K562 (cell line): ENCODE measurements at regions not wholly inside any gene's neighbourhood (a gene's known extent, or its start where the extent isn't known, plus 50 kb on each side); places are given as distances from the start of the nearest gene placed in this dataset.

Experiments
- ATAC-seq: fragments of 200-7000 bp; cut with Tn5 transposase; 3 replicates; pipeline ENCODE4 v1.9.1; 2020; ENCODE audit warnings: moderate library complexity
- BruUV-seq: library from RNA; stranded (reverse); fragments of 400-500 nt; replicated peaks from 2 replicates; lab custom pipeline; 2021; lab: Mats Ljungman, UMichigan
- CTCF ChIA-PET: fragments of 300-600 bp; formaldehyde crosslinking; extraction: SDS; loops from one replicate; lab custom pipeline; 2021; ENCODE audit warnings: low intra/inter-chr PET ratio; lab: Yijun Ruan, JAX
- POLR2A ChIA-PET: fragments of 300-600, 350-650 bp; sonication (Branson Sonifier 250); formaldehyde crosslinking; extraction: SDS; loops from one replicate; lab custom pipeline; 2021; ENCODE audit warnings: antibody characterized with exemption, inconsistent platforms; lab: Yijun Ruan, JAX
- DNase-seq, 4 experiments: peaks; one replicate each; pipeline versions ENCODE4 v3.0.0 to v3.0.0-alpha.2; 2011 to 2018; ENCODE audit warnings: low spot score in 3 of 4, mixed read lengths in 3 of 4; ENCODE audit errors: extremely low read depth in 1 of 4
- FAIRE-seq: peaks from 2 replicates; lab custom pipeline; 2011; peaks lifted over from hg19 to GRCh38; lab: Jason Lieb, UNC
- H2AFZ ChIP-seq: 2 replicates; pipeline ENCODE4 v1.6.0; 2011; ENCODE audit warnings: low read depth, low read length, control low read depth, inconsistent platforms
- H3K27ac ChIP-seq: fragments of 200-600 bp; 3 replicates; pipeline ENCODE4 v1.8.0; 2011; ENCODE audit warnings: low read depth, mild to moderate bottlenecking, control low read depth, inconsistent platforms, low read length, moderate library complexity, mixed read lengths; ENCODE audit errors: extremely low read depth
- H3K27me3 ChIP-seq, 2 experiments: fragments of 300-600 bp in 1 of 2; 2 replicates in 1 of 2; 3 replicates in 1 of 2; pipeline versions ENCODE4 v1.6.0 to v1.8.0; 2011; ENCODE audit warnings: inconsistent platforms in 2 of 2, low read length in 2 of 2, mild to moderate bottlenecking in 1 of 2, mixed read lengths in 1 of 2, moderate library complexity in 1 of 2; ENCODE audit not compliant: control insufficient read depth in 2 of 2, insufficient read depth in 2 of 2
- H3K36me3 ChIP-seq: fragments of 300-600 bp; 3 replicates; pipeline ENCODE4 v1.8.0; 2011; ENCODE audit warnings: mild to moderate bottlenecking, low read length, inconsistent platforms; ENCODE audit not compliant: control insufficient read depth, insufficient read depth
- H3K4me1 ChIP-seq, 2 experiments: fragments of 200-600 bp in 1 of 2; replicated peaks in 1 of 2; 2 replicates in 1 of 2; 3 replicates in 1 of 2; pipeline versions ENCODE4 v1.5.1 to v1.8.0; 2011; ENCODE audit warnings: inconsistent platforms in 2 of 2, low read length in 2 of 2, mild to moderate bottlenecking in 1 of 2, mixed read lengths in 1 of 2, moderate library complexity in 1 of 2; ENCODE audit not compliant: control insufficient read depth in 2 of 2, insufficient read depth in 2 of 2
- H3K4me2 ChIP-seq: 2 replicates; pipeline ENCODE4 v1.6.1; 2011; ENCODE audit warnings: low read length, control low read depth, inconsistent platforms, mixed read lengths; ENCODE audit not compliant: insufficient read depth
- H3K4me3 ChIP-seq: fragments of 200-600 bp; sonication (generic), shearing (Covaris generic); 2 replicates; pipeline ENCODE4 v1.5.1; 2016; ENCODE audit warnings: control low read depth, inconsistent platforms
- H3K79me2 ChIP-seq: fragments of 200-600 bp; 3 replicates; pipeline ENCODE4 v1.8.0; 2011; ENCODE audit warnings: low read length, inconsistent platforms; ENCODE audit not compliant: control insufficient read depth, insufficient read depth
- H3K9ac ChIP-seq, 2 experiments: 2 replicates each; pipeline versions ENCODE4 v1.6.0 to v1.6.1; 2011; ENCODE audit warnings: low read depth in 2 of 2, low read length in 2 of 2, control low read depth in 1 of 2, inconsistent platforms in 1 of 2, mild to moderate bottlenecking in 1 of 2, mixed read lengths in 1 of 2; ENCODE audit not compliant: insufficient read depth in 1 of 2
- H3K9me1 ChIP-seq: one replicate; pipeline ENCODE4 v1.6.0; 2011; ENCODE audit warnings: inconsistent platforms, mild to moderate bottlenecking, low read length, moderate library complexity; ENCODE audit not compliant: control insufficient read depth, insufficient read depth
- H3K9me3 ChIP-seq: replicated peaks from 2 replicates; pipeline ENCODE4 v1.5.1; 2011; ENCODE audit warnings: low read depth, low read length, inconsistent platforms; ENCODE audit not compliant: control insufficient read depth, insufficient read depth
- H4K20me1 ChIP-seq: replicated peaks from 2 replicates; pipeline ENCODE4 v1.6.1; 2011; ENCODE audit warnings: low read length, inconsistent platforms, mixed read lengths; ENCODE audit not compliant: control insufficient read depth, insufficient read depth
- HDAC6 ChIP-seq: IDR thresholded peaks from 2 replicates; pipeline ENCODE4 v1.6.1; 2012; ENCODE audit warnings: low read depth, mild to moderate bottlenecking, control low read depth, inconsistent platforms, low read length, moderate library complexity
- NFYB ChIP-seq: IDR thresholded peaks from 2 replicates; pipeline ENCODE4 v1.6.1; 2011; ENCODE audit warnings: mild to moderate bottlenecking, moderate library complexity; ENCODE audit not compliant: insufficient read length; ENCODE audit errors: extremely low read depth
- NUFIP1 ChIP-seq: fragments of 450-650 bp; IDR thresholded peaks from 2 replicates; pipeline ENCODE4 v1.6.1; 2018; ENCODE audit not compliant: partially characterized antibody
- WGBS: fragments of 100-300 bp; shearing (Covaris generic); methylation state at CpG from one replicate; pipeline ENCODE4 v1.1.6; 2016; ENCODE audit warnings: low coverage, mixed read lengths; ENCODE audit not compliant: insufficient coverage; ENCODE audit errors: missing lambda C conversion rate; 5-methylcytosine and 5-hydroxymethylcytosine counted together
- in situ Hi-C: fragments of 300-500 bp; cut with MboI; formaldehyde crosslinking; loops from 4 replicates; pipeline ENCODE4 v1.15.0; 2018; ENCODE audit warnings: inconsistent platforms, mixed read lengths
- intact Hi-C: fragments of 100-400 bp; cut with micrococcal nuclease; formaldehyde crosslinking; loops from 2 replicates; pipeline ENCODE4 v1.14.2; 2022
- TF ChIP-seq, protein P1 (sequence below): fragments of 450-650 bp; formaldehyde crosslinking; IDR thresholded peaks from 2 replicates; pipeline ENCODE4 v1.4.0; 2020; ENCODE audit warnings: mild to moderate bottlenecking, mixed read lengths
- TF ChIP-seq, protein P2 (sequence below): fragments of 450-650 bp; IDR thresholded peaks from 2 replicates; pipeline ENCODE4 v1.6.1; 2018; ENCODE audit not compliant: partially characterized antibody

DNA sequence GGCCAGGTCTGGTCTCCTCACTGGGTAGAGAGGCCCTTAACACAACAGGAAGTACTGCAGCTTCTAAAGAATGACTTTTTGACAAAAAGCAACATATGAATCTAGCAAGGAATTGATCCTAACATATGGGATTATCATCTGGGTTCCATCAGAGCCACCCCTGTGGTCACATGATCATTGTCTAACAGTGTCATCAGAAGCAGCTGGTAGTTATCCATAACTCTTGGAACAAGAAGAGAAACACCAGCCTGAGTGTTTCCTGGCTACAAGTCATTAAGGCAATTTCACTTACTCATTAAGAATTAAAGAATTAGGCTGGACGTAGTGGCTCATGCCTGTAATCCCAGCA, 219.3 kb upstream of the ARID1B start:
- no peak for DNase-seq
- ATAC-seq: no peak
- no peaks in the 10 kb centered on the region for H3K36me3 ChIP-seq
- ChIA-PET CTCF (no interaction called here), POLR2A (interaction anchor here (1.1 kb wide), 1 partner anchor 196 kb away, joined by 3 read pairs; no protein-coding TSS in a partner anchor)
- no peak overlapping the region for H3K9ac ChIP-seq
- no peak overlapping the region for H2AFZ ChIP-seq
- 11% methylated on average over 1 of the region's 1 CpG for WGBS
- no peak for TF ChIP-seq NUFIP1
- TF ChIP-seq, protein P1, sequence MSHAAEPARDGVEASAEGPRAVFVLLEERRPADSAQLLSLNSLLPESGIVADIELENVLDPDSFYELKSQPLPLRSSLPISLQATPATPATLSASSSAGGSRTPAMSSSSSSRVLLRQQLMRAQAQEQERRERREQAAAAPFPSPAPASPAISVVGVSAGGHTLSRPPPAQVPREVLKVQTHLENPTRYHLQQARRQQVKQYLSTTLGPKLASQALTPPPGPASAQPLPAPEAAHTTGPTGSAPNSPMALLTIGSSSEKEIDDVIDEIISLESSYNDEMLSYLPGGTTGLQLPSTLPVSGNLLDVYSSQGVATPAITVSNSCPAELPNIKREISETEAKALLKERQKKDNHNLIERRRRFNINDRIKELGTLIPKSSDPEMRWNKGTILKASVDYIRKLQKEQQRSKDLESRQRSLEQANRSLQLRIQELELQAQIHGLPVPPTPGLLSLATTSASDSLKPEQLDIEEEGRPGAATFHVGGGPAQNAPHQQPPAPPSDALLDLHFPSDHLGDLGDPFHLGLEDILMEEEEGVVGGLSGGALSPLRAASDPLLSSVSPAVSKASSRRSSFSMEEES (CRISPR knock-in tag): peak; percentile 66
- no peak overlapping the region for H3K27ac ChIP-seq
- peaks cover 6 to 32% of the 10 kb centered on the region in 2 experiments; a peak in 4 of 5 replicates for H3K27me3 ChIP-seq
- no peaks in the 10 kb centered on the region for H3K9me3 ChIP-seq
- H3K9me1 ChIP-seq: no peaks in the 10 kb centered on the region
- intact Hi-C loops (no loop called here), in situ Hi-C loops (no loop called here)
- FAIRE-seq: no peak
- no peaks in the 10 kb centered on the region for H3K79me2 ChIP-seq
- H4K20me1 ChIP-seq: no peaks in the 10 kb centered on the region
- H3K4me2 ChIP-seq: no peak overlapping the region
- H3K4me1 ChIP-seq: peaks cover 0 to 3% of the 10 kb centered on the region in 2 experiments; a peak in 1 of 5 replicates
- BruUV-seq: no TSS peak
- H3K4me3 ChIP-seq: no peak overlapping the region

DNA sequence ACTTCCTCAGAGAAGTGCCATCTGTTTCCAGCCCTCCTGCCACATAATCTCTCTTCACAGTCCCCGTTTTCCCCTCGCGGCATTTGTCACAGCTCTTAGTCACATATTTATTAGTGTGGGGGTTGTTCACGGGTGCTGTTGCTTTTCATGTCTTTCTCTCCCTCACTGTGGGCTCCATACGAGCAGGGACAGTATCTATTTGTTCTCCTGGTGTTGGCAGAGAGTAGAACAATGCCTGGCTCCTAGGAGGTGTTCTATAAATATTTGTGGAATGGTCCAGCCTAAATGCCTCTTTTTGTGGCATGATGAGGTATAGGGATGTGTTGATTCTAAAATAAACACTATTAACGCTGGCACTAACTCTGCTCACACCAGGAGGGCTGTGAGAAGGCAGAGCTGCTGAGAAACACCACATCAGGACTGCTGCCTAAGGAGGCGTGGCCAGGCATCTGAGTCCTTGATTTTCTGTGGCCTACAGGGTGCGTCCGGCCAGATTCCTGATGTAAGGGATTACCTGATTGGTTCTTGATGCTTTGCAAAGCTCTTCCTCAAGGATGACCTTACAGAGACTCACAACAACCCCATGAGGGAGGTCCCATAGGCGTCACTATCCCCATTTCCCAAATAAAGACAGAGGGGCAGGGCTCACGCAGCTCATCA, 219.8 kb upstream of the ARID1B start:
- in situ Hi-C loops: no loop called here
- no peaks in the 10 kb centered on the region for H3K36me3 ChIP-seq
- intact Hi-C loops: no loop called here
- DNase-seq (peak in 2 of 4 experiments; percentile 14 to 44), FAIRE-seq (no peak), ATAC-seq (peak; percentile 80)
- no peaks in the 10 kb centered on the region for H3K9me1 ChIP-seq
- H3K27me3 ChIP-seq: peaks cover 6 to 30% of the 10 kb centered on the region in 2 experiments; a peak in 4 of 5 replicates
- H3K4me2 ChIP-seq: no peak overlapping the region
- TF ChIP-seq, protein P2, sequence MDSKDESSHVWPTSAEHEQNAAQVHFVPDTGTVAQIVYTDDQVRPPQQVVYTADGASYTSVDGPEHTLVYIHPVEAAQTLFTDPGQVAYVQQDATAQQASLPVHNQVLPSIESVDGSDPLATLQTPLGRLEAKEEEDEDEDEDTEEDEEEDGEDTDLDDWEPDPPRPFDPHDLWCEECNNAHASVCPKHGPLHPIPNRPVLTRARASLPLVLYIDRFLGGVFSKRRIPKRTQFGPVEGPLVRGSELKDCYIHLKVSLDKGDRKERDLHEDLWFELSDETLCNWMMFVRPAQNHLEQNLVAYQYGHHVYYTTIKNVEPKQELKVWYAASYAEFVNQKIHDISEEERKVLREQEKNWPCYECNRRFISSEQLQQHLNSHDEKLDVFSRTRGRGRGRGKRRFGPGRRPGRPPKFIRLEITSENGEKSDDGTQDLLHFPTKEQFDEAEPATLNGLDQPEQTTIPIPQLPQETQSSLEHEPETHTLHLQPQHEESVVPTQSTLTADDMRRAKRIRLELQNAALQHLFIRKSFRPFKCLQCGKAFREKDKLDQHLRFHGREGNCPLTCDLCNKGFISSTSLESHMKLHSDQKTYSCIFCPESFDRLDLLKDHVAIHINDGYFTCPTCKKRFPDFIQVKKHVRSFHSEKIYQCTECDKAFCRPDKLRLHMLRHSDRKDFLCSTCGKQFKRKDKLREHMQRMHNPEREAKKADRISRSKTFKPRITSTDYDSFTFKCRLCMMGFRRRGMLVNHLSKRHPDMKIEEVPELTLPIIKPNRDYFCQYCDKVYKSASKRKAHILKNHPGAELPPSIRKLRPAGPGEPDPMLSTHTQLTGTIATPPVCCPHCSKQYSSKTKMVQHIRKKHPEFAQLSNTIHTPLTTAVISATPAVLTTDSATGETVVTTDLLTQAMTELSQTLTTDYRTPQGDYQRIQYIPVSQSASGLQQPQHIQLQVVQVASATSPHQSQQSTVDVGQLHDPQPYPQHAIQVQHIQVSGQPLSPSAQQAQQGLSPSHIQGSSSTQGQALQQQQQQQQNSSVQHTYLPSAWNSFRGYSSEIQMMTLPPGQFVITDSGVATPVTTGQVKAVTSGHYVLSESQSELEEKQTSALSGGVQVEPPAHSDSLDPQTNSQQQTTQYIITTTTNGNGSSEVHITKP: peak; percentile 31
- TF ChIP-seq NFYB: peak; percentile 25
- no peak for TF ChIP-seq HDAC6
- no peak overlapping the region for H2AFZ ChIP-seq
- no peaks in the 10 kb centered on the region for H4K20me1 ChIP-seq
- no peak overlapping the region for H3K4me3 ChIP-seq
- H3K27ac ChIP-seq: no peak overlapping the region
- no TSS peak for BruUV-seq
- H3K4me1 ChIP-seq: peaks cover 0 to 3% of the 10 kb centered on the region in 2 experiments; a peak in 1 of 5 replicates
- CTCF ChIA-PET: no interaction called here
- under 1% methylated on average over 11 of the region's 11 CpGs for WGBS
- H3K9me3 ChIP-seq: no peaks in the 10 kb centered on the region
- no peaks in the 10 kb centered on the region for H3K79me2 ChIP-seq
- POLR2A ChIA-PET: interaction anchor here (1.1 kb wide), 1 partner anchor 196 kb away, joined by 3 read pairs; no protein-coding TSS in a partner anchor
- H3K9ac ChIP-seq: no peak overlapping the region
